Nucleus accumbens (tissue), 56 donors: ENCODE measurements at regions not wholly inside any gene's neighbourhood (a gene's known extent, or its start where the extent isn't known, plus 50 kb on each side); places are given as distances from the start of the nearest gene placed in this dataset.
"Not testable (repeated sequence)": the region's sequence is repeated elsewhere in the genome, so short reads cannot be mapped to it uniquely, and the experiment has no call there.

Experiments used
- DNase-seq, 56 donors: peaks; one replicate each; lab custom pipeline; 2025; lab: John Stamatoyannopoulos, UW

- DNase-seq = no peak
Observed at GRCh38 chr1:223016890-223017289, 126.2 kb downstream of the TLR5 start.

GRCh38 chr1:223017291-223017690 lies 125.8 kb downstream of the TLR5 start:
- no peak for DNase-seq

GRCh38 chr1:223018534-223018933 lies 124.5 kb downstream of the TLR5 start:
- no peak for DNase-seq

GRCh38 chr1:223019256-223019655 lies 123.8 kb downstream of the TLR5 start:
- no peak for DNase-seq

GRCh38 chr1:223020770-223021169 lies 122.3 kb downstream of the TLR5 start:
- no peak for DNase-seq

- no peak for DNase-seq
Observed at GRCh38 chr1:223022641-223023473, 120.2 kb downstream of the TLR5 start.

- no peak for DNase-seq
Observed at GRCh38 chr1:223023863-223024262, 119.2 kb downstream of the TLR5 start.

- not testable (repeated sequence) for DNase-seq
Observed at GRCh38 chr1:223024486-223024885, 118.6 kb downstream of the TLR5 start.

- DNase-seq = not testable (repeated sequence)
Observed at GRCh38 chr1:223025190-223025734, 117.8 kb downstream of the TLR5 start.

GRCh38 chr1:223026639-223027038 lies 116.4 kb downstream of the TLR5 start:
- DNase-seq = not testable (repeated sequence)

- DNase-seq = no peak
Observed at GRCh38 chr1:223029985-223030769, 112.9 kb downstream of the TLR5 start.

GRCh38 chr1:223030871-223031400 lies 112.1 kb downstream of the TLR5 start:
- DNase-seq = no peak

- no peak for DNase-seq
Observed at GRCh38 chr1:223031733-223032601, 111.1 kb downstream of the TLR5 start.

- DNase-seq = no peak
Observed at GRCh38 chr1:223033658-223034057, 109.4 kb downstream of the TLR5 start.

- DNase-seq = no peak
Observed at GRCh38 chr1:223034270-223034798, 108.7 kb downstream of the TLR5 start.

- DNase-seq = no peak
Observed at GRCh38 chr1:223035724-223036478, 107.1 kb downstream of the TLR5 start.

GRCh38 chr1:223036479-223036845 lies 106.6 kb downstream of the TLR5 start:
- no peak for DNase-seq

- no peak for DNase-seq
Observed at GRCh38 chr1:223037845-223038244, 105.2 kb downstream of the TLR5 start.
